C4-2B (cell line): ENCODE measurements at regions not wholly inside any gene's neighbourhood (a gene's known extent, or its start where the extent isn't known, plus 50 kb on each side); places are given as distances from the start of the nearest gene placed in this dataset.
"Not testable (repeated sequence)": the region's sequence is repeated elsewhere in the genome, so short reads cannot be mapped to it uniquely, and the experiment has no call there.

Source experiments
- ZFX ChIP-seq: fragments of 450-650 bp; IDR thresholded peaks from 2 replicates; pipeline ENCODE4 v1.6.1; 2017
- TF ChIP-seq, protein P1 (sequence below): fragments of 450-650 bp; conservative IDR thresholded peaks from 2 replicates; pipeline ENCODE4 v1.5.1; 2017; ENCODE audit warnings: mild to moderate bottlenecking

DNA sequence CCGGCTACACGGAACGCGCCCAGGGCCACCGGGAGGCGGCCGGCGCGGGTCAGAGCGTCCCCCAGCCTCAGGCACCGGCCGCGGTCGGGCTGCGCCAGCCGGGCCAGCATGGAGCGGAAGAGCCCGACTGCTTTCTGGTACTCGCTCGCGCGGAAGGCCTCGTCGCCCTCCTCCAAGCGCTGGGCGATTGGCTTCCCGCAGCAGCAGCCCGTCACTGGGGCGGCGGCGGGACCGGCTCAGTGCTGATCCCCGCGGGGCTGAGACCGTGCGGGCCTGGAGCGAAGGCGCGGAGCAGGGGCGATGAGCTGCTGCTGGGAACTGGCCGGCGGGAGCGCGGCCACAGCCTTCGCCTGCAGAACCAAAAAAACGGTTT lies 92.8 kb downstream of the POTEC start:
- TF ChIP-seq, protein P1, sequence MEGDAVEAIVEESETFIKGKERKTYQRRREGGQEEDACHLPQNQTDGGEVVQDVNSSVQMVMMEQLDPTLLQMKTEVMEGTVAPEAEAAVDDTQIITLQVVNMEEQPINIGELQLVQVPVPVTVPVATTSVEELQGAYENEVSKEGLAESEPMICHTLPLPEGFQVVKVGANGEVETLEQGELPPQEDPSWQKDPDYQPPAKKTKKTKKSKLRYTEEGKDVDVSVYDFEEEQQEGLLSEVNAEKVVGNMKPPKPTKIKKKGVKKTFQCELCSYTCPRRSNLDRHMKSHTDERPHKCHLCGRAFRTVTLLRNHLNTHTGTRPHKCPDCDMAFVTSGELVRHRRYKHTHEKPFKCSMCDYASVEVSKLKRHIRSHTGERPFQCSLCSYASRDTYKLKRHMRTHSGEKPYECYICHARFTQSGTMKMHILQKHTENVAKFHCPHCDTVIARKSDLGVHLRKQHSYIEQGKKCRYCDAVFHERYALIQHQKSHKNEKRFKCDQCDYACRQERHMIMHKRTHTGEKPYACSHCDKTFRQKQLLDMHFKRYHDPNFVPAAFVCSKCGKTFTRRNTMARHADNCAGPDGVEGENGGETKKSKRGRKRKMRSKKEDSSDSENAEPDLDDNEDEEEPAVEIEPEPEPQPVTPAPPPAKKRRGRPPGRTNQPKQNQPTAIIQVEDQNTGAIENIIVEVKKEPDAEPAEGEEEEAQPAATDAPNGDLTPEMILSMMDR: not testable (repeated sequence)
- TF ChIP-seq ZFX: not testable (repeated sequence)
